HepG2 (cell line): ENCODE measurements at regions not wholly inside any gene's neighbourhood (a gene's known extent, or its start where the extent isn't known, plus 50 kb on each side); places are given as distances from the start of the nearest gene placed in this dataset.

Experiments
- BCL6 ChIP-seq: IDR thresholded peaks from 2 replicates; pipeline ENCODE4 v1.6.1; 2016; ENCODE audit warnings: missing genetic modification reagents, missing compliant biosample characterization
- FOXA3 ChIP-seq: IDR thresholded peaks from 2 replicates; pipeline ENCODE4 v1.6.1; 2016; ENCODE audit warnings: missing genetic modification reagents, missing compliant biosample characterization
- FOXP1 ChIP-seq, 2 experiments: fragments of 450-650 bp in 1 of 2; IDR thresholded peaks; 2 replicates each; pipeline ENCODE4 v1.6.1; 2017 to 2018; ENCODE audit warnings: antibody characterized with exemption in 1 of 2
- HIVEP1 ChIP-seq: sonication (generic); formaldehyde crosslinking; IDR thresholded peaks from 2 replicates; pipeline ENCODE4 v1.4.0; 2020; ENCODE audit warnings: mild to moderate bottlenecking, missing genetic modification reagents
- MIXL1 ChIP-seq: IDR thresholded peaks from 2 replicates; pipeline ENCODE4 v1.6.1; 2016
- NBN ChIP-seq: fragments of 450-650 bp; conservative IDR thresholded peaks from 2 replicates; pipeline ENCODE4 v1.6.1; 2017
- NRL ChIP-seq: sonication (generic); formaldehyde crosslinking; IDR thresholded peaks from 2 replicates; pipeline ENCODE4 v1.5.0; 2020; ENCODE audit warnings: missing genetic modification reagents, mild to moderate bottlenecking, moderate library complexity, borderline replicate concordance
- ZFAT ChIP-seq: sonication (generic); formaldehyde crosslinking; conservative IDR thresholded peaks from 2 replicates; pipeline ENCODE4 v1.8.1; 2023; ENCODE audit warnings: missing genetic modification reagents, inconsistent platforms
- ZNF101 ChIP-seq: sonication (generic); formaldehyde crosslinking; IDR thresholded peaks from 2 replicates; pipeline ENCODE4 v1.4.0; 2020; ENCODE audit warnings: mild to moderate bottlenecking, low read depth, missing genetic modification reagents, borderline replicate concordance
- ZNF333 ChIP-seq: sonication (generic); formaldehyde crosslinking; IDR thresholded peaks from 2 replicates; pipeline ENCODE4 v1.4.0; 2020; ENCODE audit warnings: mild to moderate bottlenecking, missing genetic modification reagents, borderline replicate concordance
- ZNF724P ChIP-seq: sonication (generic); formaldehyde crosslinking; IDR thresholded peaks from 2 replicates; pipeline ENCODE4 v1.8.0; 2022; ENCODE audit warnings: missing genetic modification reagents, borderline replicate concordance
- ZSCAN21 ChIP-seq: sonication (generic); formaldehyde crosslinking; IDR thresholded peaks from 2 replicates; pipeline ENCODE4 v1.8.0; 2022; ENCODE audit warnings: mild to moderate bottlenecking, missing genetic modification reagents, moderate library complexity, borderline replicate concordance
- ZSCAN30 ChIP-seq: sonication (generic); formaldehyde crosslinking; IDR thresholded peaks from 2 replicates; pipeline ENCODE4 v1.5.0; 2020; ENCODE audit warnings: mild to moderate bottlenecking, missing genetic modification reagents
- TF ChIP-seq, protein P1 (sequence below): sonication (generic); formaldehyde crosslinking; IDR thresholded peaks from 2 replicates; pipeline ENCODE4 v1.4.0; 2020; ENCODE audit warnings: missing genetic modification reagents
- TF ChIP-seq, protein P2 (sequence below), 2 experiments: sonication (generic) in 1 of 2; formaldehyde crosslinking in 1 of 2; IDR thresholded peaks; 2 replicates each; pipeline versions ENCODE4 v1.4.0 to v1.6.1; 2016 to 2020; ENCODE audit warnings: borderline replicate concordance in 1 of 2, low read depth in 1 of 2, mild to moderate bottlenecking in 1 of 2, missing genetic modification reagents in 1 of 2

DNA sequence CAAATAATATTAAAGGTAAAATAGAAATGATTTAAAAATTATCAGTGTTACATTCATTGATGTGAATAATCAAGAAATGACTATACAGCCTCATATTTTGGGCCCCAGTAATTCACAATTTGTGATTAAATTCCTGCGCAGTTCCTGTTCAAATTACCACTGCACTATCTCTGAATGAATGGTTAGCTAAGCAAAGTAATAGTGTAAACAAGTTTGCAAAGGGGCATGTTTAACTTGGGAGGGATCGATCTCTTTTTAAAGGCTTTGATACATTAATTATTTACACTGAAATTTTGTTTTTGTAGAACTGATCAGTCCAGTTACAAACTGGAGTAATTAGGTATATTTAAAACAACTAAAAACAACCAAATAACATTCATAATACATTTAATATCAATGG is 784.4 kb downstream of the RPA4 start (continued):
- TF ChIP-seq BCL6 (CRISPR knock-in tag) (peak; percentile 22; the same call in 1 of the 2 replicates), ZFAT (no peak), HIVEP1 (CRISPR knock-in tag) (no peak), MIXL1 (CRISPR knock-in tag) (0 out of 2 replicates have a peak, but pooled peaks have one; percentile 23), FOXP1 (IDR thresholded peaks at IDR 0.05) (no peak), FOXP1 (CRISPR knock-in tag; IDR thresholded peaks at IDR 0.05) (peak; percentile 25; the same call in 1 of the 2 replicates), FOXA3 (CRISPR knock-in tag) (peak; percentile 43; the same call in 1 of the 2 replicates), ZNF333 (CRISPR knock-in tag) (no peak), ZNF724P (CRISPR knock-in tag) (no peak), NRL (CRISPR knock-in tag) (no peak), ZSCAN21 (no peak), NBN (no peak), ZNF101 (CRISPR knock-in tag) (no peak), ZSCAN30 (CRISPR knock-in tag) (no peak)
- TF ChIP-seq, protein P1, sequence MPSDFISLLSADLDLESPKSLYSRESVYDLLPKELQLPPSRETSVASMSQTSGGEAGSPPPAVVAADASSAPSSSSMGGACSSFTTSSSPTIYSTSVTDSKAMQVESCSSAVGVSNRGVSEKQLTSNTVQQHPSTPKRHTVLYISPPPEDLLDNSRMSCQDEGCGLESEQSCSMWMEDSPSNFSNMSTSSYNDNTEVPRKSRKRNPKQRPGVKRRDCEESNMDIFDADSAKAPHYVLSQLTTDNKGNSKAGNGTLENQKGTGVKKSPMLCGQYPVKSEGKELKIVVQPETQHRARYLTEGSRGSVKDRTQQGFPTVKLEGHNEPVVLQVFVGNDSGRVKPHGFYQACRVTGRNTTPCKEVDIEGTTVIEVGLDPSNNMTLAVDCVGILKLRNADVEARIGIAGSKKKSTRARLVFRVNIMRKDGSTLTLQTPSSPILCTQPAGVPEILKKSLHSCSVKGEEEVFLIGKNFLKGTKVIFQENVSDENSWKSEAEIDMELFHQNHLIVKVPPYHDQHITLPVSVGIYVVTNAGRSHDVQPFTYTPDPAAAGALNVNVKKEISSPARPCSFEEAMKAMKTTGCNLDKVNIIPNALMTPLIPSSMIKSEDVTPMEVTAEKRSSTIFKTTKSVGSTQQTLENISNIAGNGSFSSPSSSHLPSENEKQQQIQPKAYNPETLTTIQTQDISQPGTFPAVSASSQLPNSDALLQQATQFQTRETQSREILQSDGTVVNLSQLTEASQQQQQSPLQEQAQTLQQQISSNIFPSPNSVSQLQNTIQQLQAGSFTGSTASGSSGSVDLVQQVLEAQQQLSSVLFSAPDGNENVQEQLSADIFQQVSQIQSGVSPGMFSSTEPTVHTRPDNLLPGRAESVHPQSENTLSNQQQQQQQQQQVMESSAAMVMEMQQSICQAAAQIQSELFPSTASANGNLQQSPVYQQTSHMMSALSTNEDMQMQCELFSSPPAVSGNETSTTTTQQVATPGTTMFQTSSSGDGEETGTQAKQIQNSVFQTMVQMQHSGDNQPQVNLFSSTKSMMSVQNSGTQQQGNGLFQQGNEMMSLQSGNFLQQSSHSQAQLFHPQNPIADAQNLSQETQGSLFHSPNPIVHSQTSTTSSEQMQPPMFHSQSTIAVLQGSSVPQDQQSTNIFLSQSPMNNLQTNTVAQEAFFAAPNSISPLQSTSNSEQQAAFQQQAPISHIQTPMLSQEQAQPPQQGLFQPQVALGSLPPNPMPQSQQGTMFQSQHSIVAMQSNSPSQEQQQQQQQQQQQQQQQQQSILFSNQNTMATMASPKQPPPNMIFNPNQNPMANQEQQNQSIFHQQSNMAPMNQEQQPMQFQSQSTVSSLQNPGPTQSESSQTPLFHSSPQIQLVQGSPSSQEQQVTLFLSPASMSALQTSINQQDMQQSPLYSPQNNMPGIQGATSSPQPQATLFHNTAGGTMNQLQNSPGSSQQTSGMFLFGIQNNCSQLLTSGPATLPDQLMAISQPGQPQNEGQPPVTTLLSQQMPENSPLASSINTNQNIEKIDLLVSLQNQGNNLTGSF (CRISPR knock-in tag), result no peak
- TF ChIP-seq, protein P2, sequence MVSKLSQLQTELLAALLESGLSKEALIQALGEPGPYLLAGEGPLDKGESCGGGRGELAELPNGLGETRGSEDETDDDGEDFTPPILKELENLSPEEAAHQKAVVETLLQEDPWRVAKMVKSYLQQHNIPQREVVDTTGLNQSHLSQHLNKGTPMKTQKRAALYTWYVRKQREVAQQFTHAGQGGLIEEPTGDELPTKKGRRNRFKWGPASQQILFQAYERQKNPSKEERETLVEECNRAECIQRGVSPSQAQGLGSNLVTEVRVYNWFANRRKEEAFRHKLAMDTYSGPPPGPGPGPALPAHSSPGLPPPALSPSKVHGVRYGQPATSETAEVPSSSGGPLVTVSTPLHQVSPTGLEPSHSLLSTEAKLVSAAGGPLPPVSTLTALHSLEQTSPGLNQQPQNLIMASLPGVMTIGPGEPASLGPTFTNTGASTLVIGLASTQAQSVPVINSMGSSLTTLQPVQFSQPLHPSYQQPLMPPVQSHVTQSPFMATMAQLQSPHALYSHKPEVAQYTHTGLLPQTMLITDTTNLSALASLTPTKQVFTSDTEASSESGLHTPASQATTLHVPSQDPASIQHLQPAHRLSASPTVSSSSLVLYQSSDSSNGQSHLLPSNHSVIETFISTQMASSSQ (IDR thresholded peaks at IDR 0.05; ENCODE audit: low read depth), result peak; percentile 60
- TF ChIP-seq, protein P2 (CRISPR knock-in tag; IDR thresholded peaks at IDR 0.05; ENCODE audit: borderline replicate concordance), result no peak
- TF ChIP-seq, all 625 proteins: peak for 8
